WTC11 (cell line): ENCODE measurements at regions not wholly inside any gene's neighbourhood (a gene's known extent, or its start where the extent isn't known, plus 50 kb on each side); places are given as distances from the start of the nearest gene placed in this dataset.

Source experiments
- ATF2 ChIP-seq: sonication (generic); formaldehyde crosslinking; IDR thresholded peaks from 2 replicates; pipeline ENCODE4 v1.8.1; 2022; ENCODE audit warnings: low read depth, missing genetic modification reagents, borderline replicate concordance
- ATF3 ChIP-seq: sonication (generic); formaldehyde crosslinking; conservative IDR thresholded peaks from 2 replicates; pipeline ENCODE4 v1.8.1; 2022; ENCODE audit warnings: mild to moderate bottlenecking, missing genetic modification reagents
- CREM ChIP-seq: sonication (generic); formaldehyde crosslinking; IDR thresholded peaks from 2 replicates; pipeline ENCODE4 v1.8.1; 2022; ENCODE audit warnings: mild to moderate bottlenecking, missing genetic modification reagents, moderate library complexity
- CTCF ChIP-seq: fragments of 200-600 bp; IDR thresholded peaks from 2 replicates; pipeline ENCODE4 v1.8.0; 2022; ENCODE audit warnings: antibody characterized with exemption
- ESRRA ChIP-seq: sonication (generic); formaldehyde crosslinking; IDR thresholded peaks from 2 replicates; pipeline ENCODE4 v1.8.1; 2022; ENCODE audit warnings: mild to moderate bottlenecking, missing genetic modification reagents, borderline replicate concordance
- FOXP4 ChIP-seq: sonication (generic); formaldehyde crosslinking; IDR thresholded peaks from 2 replicates; pipeline ENCODE4 v1.8.0; 2022; ENCODE audit warnings: mild to moderate bottlenecking, missing genetic modification reagents
- MAX ChIP-seq: sonication (generic); formaldehyde crosslinking; IDR thresholded peaks from 2 replicates; pipeline ENCODE4 v1.8.0; 2022; ENCODE audit warnings: mild to moderate bottlenecking, missing genetic modification reagents

GRCh38 chr3:102142379-102143060, 292.3 kb upstream of the ZPLD1 start:
- TF ChIP-seq FOXP4 (CRISPR knock-in tag): no peak
- no peak for TF ChIP-seq CREM
- TF ChIP-seq ESRRA (CRISPR knock-in tag): no peak
- TF ChIP-seq CTCF: no peak
- TF ChIP-seq MAX: no peak
- no peak for TF ChIP-seq ATF3 (CRISPR knock-in tag)
- TF ChIP-seq ATF2 (CRISPR knock-in tag): no peak
